ENCODE measurements at regions not wholly inside any gene's neighbourhood (a gene's known extent, or its start where the extent isn't known, plus 50 kb on each side); places are given as distances from the start of the nearest gene placed in this dataset.

- TF ChIP-seq, protein P1, sequence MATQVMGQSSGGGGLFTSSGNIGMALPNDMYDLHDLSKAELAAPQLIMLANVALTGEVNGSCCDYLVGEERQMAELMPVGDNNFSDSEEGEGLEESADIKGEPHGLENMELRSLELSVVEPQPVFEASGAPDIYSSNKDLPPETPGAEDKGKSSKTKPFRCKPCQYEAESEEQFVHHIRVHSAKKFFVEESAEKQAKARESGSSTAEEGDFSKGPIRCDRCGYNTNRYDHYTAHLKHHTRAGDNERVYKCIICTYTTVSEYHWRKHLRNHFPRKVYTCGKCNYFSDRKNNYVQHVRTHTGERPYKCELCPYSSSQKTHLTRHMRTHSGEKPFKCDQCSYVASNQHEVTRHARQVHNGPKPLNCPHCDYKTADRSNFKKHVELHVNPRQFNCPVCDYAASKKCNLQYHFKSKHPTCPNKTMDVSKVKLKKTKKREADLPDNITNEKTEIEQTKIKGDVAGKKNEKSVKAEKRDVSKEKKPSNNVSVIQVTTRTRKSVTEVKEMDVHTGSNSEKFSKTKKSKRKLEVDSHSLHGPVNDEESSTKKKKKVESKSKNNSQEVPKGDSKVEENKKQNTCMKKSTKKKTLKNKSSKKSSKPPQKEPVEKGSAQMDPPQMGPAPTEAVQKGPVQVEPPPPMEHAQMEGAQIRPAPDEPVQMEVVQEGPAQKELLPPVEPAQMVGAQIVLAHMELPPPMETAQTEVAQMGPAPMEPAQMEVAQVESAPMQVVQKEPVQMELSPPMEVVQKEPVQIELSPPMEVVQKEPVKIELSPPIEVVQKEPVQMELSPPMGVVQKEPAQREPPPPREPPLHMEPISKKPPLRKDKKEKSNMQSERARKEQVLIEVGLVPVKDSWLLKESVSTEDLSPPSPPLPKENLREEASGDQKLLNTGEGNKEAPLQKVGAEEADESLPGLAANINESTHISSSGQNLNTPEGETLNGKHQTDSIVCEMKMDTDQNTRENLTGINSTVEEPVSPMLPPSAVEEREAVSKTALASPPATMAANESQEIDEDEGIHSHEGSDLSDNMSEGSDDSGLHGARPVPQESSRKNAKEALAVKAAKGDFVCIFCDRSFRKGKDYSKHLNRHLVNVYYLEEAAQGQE (IDR thresholded peaks at IDR 0.05; ENCODE audit: insufficient replicate concordance, low read depth) = no peak
- TF ChIP-seq, protein P2, sequence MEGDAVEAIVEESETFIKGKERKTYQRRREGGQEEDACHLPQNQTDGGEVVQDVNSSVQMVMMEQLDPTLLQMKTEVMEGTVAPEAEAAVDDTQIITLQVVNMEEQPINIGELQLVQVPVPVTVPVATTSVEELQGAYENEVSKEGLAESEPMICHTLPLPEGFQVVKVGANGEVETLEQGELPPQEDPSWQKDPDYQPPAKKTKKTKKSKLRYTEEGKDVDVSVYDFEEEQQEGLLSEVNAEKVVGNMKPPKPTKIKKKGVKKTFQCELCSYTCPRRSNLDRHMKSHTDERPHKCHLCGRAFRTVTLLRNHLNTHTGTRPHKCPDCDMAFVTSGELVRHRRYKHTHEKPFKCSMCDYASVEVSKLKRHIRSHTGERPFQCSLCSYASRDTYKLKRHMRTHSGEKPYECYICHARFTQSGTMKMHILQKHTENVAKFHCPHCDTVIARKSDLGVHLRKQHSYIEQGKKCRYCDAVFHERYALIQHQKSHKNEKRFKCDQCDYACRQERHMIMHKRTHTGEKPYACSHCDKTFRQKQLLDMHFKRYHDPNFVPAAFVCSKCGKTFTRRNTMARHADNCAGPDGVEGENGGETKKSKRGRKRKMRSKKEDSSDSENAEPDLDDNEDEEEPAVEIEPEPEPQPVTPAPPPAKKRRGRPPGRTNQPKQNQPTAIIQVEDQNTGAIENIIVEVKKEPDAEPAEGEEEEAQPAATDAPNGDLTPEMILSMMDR (IDR thresholded peaks at IDR 0.05; ENCODE audit: insufficient read depth, low read length) = no peak
- TF ChIP-seq POLR2AphosphoS5 (IDR thresholded peaks at IDR 0.05; ENCODE audit: low read depth) (no peak), SPI1 (IDR thresholded peaks at IDR 0.05; ENCODE audit: borderline replicate concordance, low read depth) (no peak), GABPA (IDR thresholded peaks at IDR 0.05; ENCODE audit: low read depth) (no peak)
Observed at GRCh38 chr1:69038379-69038778, 529.3 kb upstream of the LRRC7 start.

All from HL-60 (cell line).